Fibroblast of mammary gland (primary cell): ENCODE measurements at regions not wholly inside any gene's neighbourhood (a gene's known extent, or its start where the extent isn't known, plus 50 kb on each side); places are given as distances from the start of the nearest gene placed in this dataset.

ENCODE experiments used
- DNase-seq: peaks from one replicate; pipeline ENCODE4 v3.0.0-alpha.2; 2010; ENCODE audit warnings: low read depth
- H3K4me3 ChIP-seq: 2 replicates; pipeline ENCODE4 v1.5.1; 2011; ENCODE audit warnings: low read depth, mild to moderate bottlenecking, low read length, moderate library complexity; ENCODE audit not compliant: control insufficient read depth
- TF ChIP-seq, protein P1 (sequence below): conservative IDR thresholded peaks from 2 replicates; pipeline ENCODE4 v1.5.1; 2011; ENCODE audit warnings: low read depth, low read length, inconsistent platforms; ENCODE audit not compliant: control insufficient read depth, insufficient read depth

DNA sequence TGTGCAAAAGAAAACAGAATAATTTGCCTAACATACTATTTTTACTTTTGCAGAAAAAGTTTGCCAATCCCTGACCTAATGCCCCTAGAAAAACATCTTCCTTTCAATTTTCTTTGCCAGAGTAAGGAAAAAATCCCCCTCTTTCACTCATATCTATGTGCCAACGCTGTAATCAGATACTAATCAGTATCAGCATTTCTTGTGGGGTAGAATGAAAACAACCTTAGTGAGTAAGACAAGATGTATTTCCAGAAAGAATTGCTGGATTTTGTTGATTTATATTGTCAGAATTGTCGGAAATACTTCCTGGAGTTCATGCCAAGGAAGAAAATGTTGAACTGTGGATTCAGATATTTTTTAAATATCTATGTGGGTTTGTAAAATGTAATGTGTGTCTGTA lies 1893.8 kb downstream of the NCAM2 start:
- TF ChIP-seq, protein P1, sequence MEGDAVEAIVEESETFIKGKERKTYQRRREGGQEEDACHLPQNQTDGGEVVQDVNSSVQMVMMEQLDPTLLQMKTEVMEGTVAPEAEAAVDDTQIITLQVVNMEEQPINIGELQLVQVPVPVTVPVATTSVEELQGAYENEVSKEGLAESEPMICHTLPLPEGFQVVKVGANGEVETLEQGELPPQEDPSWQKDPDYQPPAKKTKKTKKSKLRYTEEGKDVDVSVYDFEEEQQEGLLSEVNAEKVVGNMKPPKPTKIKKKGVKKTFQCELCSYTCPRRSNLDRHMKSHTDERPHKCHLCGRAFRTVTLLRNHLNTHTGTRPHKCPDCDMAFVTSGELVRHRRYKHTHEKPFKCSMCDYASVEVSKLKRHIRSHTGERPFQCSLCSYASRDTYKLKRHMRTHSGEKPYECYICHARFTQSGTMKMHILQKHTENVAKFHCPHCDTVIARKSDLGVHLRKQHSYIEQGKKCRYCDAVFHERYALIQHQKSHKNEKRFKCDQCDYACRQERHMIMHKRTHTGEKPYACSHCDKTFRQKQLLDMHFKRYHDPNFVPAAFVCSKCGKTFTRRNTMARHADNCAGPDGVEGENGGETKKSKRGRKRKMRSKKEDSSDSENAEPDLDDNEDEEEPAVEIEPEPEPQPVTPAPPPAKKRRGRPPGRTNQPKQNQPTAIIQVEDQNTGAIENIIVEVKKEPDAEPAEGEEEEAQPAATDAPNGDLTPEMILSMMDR: no peak
- DNase-seq: no peak
- no peak overlapping the region for H3K4me3 ChIP-seq

DNA sequence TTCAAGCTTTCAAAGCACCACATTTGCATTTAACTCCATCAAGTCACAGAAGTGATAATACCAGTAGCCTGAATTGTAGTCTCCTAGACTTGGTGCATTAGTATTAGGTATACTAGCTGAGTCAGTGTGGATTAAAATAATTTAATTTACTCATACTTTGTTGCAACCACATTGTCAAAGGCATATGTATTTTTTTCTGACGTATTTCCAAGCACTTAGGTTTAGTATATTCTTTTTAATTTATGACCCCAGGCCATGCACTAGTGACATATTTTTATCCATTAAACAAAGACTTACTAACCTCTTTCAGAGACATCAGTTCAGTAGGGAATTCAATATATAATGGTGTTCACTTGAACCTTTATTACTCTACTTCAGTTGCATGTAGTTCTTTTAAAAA lies 1894.5 kb downstream of the NCAM2 start:
- no peak overlapping the region for H3K4me3 ChIP-seq
- no peak for DNase-seq
- TF ChIP-seq, protein P1: no peak

DNA sequence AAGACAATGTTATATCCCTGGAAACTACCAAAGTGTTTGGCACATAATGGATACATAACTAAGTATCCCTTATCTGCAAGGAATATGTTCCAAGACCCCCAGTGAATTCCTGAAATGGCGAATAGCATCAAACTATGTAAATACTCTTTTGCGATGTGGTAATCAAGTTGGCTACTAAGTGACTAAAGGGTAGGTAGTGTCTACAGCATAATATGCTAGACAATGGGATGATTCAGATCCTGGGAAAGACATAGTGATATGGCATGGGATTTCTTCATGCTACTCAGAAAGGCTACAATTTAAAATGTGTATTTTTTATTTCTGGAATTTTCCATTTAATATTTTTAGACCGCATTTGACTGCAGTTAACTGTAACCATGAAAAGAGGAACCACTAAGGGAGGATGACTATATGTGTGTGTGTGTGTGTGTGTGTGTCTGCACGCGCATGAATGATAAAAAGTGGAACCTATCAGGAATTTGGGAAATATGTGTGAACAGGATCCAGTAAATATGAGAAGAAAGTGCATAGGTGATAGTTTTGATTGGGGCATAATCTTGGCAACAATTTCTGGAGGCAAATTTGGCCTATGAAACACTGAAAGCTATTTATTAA lies 1899.9 kb downstream of the NCAM2 start:
- H3K4me3 ChIP-seq: no peak overlapping the region
- TF ChIP-seq, protein P1: no peak
- no peak for DNase-seq

DNA sequence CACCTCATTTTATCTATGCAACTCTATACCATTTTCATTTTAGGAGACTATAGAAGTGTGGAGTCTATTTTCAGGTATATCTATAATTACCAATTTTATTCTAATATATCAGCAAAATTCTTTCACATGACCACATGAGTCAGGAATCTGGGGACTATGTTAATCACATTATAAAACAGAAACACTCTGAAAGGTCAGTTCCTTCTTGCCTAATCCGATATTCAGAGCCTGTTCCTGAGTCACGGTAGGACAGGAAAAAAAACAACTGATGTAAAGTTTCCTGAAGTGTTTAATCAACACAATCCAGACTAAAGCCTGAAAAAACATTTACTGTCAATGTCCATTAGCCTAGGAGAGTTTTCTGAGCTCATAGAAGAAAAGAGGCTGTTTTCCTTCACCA lies 1902.3 kb downstream of the NCAM2 start:
- TF ChIP-seq, protein P1: no peak
- H3K4me3 ChIP-seq: no peak overlapping the region
- DNase-seq: no peak

DNA sequence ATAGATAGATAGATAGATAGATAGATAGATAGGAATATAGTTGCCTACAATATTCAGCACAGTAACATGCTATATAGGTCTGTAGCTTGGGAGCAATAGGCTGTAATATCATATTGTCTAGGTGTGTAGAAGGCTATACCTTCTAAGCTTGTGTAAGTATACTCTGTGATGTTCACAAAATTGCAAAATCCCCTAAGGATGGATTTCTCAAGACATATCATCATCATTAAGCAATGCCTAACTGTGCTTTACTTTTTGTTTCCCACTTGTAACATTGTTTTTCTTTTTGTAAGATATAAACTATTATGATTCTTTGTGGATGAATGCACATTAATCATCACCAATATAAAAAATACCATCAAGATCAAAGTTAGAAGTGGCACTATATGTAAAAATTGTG lies 1905.6 kb downstream of the NCAM2 start:
- no peak for DNase-seq
- TF ChIP-seq, protein P1: no peak
- no peak overlapping the region for H3K4me3 ChIP-seq

DNA sequence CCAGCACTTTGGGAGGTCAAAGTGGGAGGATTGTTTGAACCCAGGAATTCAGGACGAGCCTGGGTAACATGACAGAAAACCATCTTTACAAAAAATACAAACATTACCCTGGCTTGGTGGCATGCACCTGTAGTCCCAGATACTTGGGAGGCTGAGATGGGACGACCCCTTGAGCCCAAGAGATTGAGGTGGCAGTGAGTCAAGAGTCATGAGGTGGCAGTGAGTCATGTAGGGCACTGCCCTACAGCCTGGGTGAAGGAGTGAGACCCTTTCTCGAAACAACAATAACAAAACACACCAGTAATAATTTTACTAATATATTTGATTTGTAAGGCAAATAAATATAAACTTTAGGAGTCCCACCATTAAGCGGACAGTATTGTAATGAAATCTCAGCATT lies 1906.2 kb downstream of the NCAM2 start:
- TF ChIP-seq, protein P1: no peak
- H3K4me3 ChIP-seq: no peak overlapping the region
- DNase-seq: no peak

DNA sequence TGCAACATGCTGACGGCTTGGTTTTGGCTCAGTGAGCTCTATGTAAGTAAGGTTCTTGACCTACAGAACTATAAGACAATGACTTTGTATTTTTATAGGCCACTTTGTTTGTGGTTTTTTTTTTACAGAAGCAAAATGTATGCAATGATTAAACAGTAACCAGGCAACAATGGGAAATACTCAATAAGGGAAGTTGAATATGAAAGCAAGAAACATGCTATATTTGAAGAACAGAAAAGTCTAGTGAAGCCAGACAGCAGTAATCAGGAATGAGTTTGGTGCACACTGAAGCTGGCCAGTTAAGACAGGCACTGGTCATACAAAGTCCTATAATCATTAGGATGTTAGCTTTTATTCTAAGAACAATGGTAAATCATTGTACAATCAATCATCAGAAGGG lies 1926.8 kb downstream of the NCAM2 start:
- no peak for DNase-seq
- H3K4me3 ChIP-seq: no peak overlapping the region
- TF ChIP-seq, protein P1: no peak
